Loucy (cell line): ENCODE measurements at regions not wholly inside any gene's neighbourhood (a gene's known extent, or its start where the extent isn't known, plus 50 kb on each side); places are given as distances from the start of the nearest gene placed in this dataset.

ENCODE experiments used
- H2AFZ ChIP-seq: fragments of 200-600 bp; sonication (generic); 2 replicates; pipeline ENCODE4 v1.6.0; 2016; ENCODE audit warnings: antibody characterized with exemption, mild to moderate bottlenecking, low read length, moderate library complexity
- H3F3A ChIP-seq: fragments of 200-600 bp; 2 replicates; pipeline ENCODE4 v1.6.0; 2016; ENCODE audit warnings: antibody characterized with exemption, low read depth, mild to moderate bottlenecking
- H3K27me3 ChIP-seq: fragments of 200-600 bp; sonication (generic); 2 replicates; pipeline ENCODE4 v1.6.1; 2014; ENCODE audit warnings: low read length, mild to moderate bottlenecking; ENCODE audit not compliant: insufficient read depth, poor library complexity, severe bottlenecking
- H3K36me3 ChIP-seq: fragments of 200-600 bp; sonication (generic); 2 replicates; pipeline ENCODE4 v1.6.1; 2016; ENCODE audit warnings: low read length; ENCODE audit not compliant: insufficient read depth
- H3K4me1 ChIP-seq: fragments of 200-600 bp; sonication (generic); 2 replicates; pipeline ENCODE4 v1.5.1; 2014; ENCODE audit warnings: low read length, mild to moderate bottlenecking; ENCODE audit not compliant: insufficient read depth, poor library complexity, severe bottlenecking
- H3K4me2 ChIP-seq: fragments of 200-600 bp; sonication (generic); 2 replicates; pipeline ENCODE4 v1.6.0; 2014; ENCODE audit warnings: antibody characterized with exemption, low read length, low read depth, mild to moderate bottlenecking; ENCODE audit not compliant: poor library complexity, severe bottlenecking
- H3K4me3 ChIP-seq: fragments of 200-600 bp; sonication (generic); 2 replicates; pipeline ENCODE4 v1.5.1; 2014; ENCODE audit warnings: low read length, mild to moderate bottlenecking, mixed read lengths; ENCODE audit not compliant: poor library complexity, severe bottlenecking
- H3K79me2 ChIP-seq: fragments of 200-600 bp; sonication (generic); 2 replicates; pipeline ENCODE4 v1.6.1; 2014; ENCODE audit warnings: low read length; ENCODE audit not compliant: insufficient read depth
- H3K9ac ChIP-seq: fragments of 200-600 bp; sonication (generic); 2 replicates; pipeline ENCODE4 v1.6.0; 2014; ENCODE audit warnings: mild to moderate bottlenecking, low read depth, low read length, moderate library complexity; ENCODE audit not compliant: poor library complexity, severe bottlenecking
- H3K9me2 ChIP-seq: fragments of 200-600 bp; sonication (generic); replicated peaks from 2 replicates; pipeline ENCODE4 v1.6.1; 2016; ENCODE audit warnings: low read depth, low read length, mixed read lengths
- H3K9me3 ChIP-seq: fragments of 200-600 bp; sonication (generic); 2 replicates; pipeline ENCODE4 v1.6.1; 2014; ENCODE audit warnings: mild to moderate bottlenecking, antibody characterized with exemption, low read length, low read depth; ENCODE audit not compliant: insufficient read depth
- H4K20me1 ChIP-seq: fragments of 200-600 bp; sonication (generic); 2 replicates; pipeline ENCODE4 v1.6.0; 2014; ENCODE audit warnings: antibody characterized with exemption, low read length, mild to moderate bottlenecking; ENCODE audit not compliant: insufficient read depth, poor library complexity, severe bottlenecking
- EZH2phosphoT487 ChIP-seq: fragments of 200-600 bp; IDR thresholded peaks from 2 replicates; pipeline ENCODE4 v1.6.1; 2018; ENCODE audit warnings: antibody characterized with exemption, mild to moderate bottlenecking, moderate library complexity, borderline replicate concordance
- TF ChIP-seq, protein P1 (sequence below): fragments of 200-600 bp; sonication (generic); conservative IDR thresholded peaks from 2 replicates; pipeline ENCODE4 v1.5.1; 2014; ENCODE audit warnings: mild to moderate bottlenecking, antibody characterized with exemption, low read length

DNA sequence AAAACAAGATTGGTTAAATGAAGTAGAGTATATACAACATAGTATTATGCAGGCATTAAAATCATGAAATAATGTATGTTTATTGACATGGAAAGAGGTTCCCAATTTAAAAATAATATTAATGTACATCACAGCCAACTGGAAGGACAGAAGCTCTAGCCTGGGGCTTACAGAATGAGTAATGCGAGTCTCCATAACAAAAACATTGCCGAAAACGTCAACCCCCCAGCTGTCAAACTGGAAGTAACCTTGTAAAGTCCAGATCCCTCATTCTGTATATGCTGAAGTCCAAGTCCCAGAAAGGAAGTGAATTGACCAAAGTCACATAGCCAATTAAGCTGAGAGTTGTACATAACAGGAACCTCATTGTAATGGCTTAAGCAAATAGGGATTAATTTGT is 128.7 kb upstream of the ECI2 start:
- Histone ChIP-seq H2AFZ (no peak overlapping the region), H4K20me1 (no peaks in the 10 kb centered on the region), H3K9ac (no peak overlapping the region), H3K4me2 (no peak overlapping the region), H3K9me2 (no peaks in the 10 kb centered on the region), H3K9me3 (no peaks in the 10 kb centered on the region), H3K4me3 (no peak overlapping the region), H3K79me2 (no peaks in the 10 kb centered on the region), H3K4me1 (no peaks in the 10 kb centered on the region), H3K36me3 (no peaks in the 10 kb centered on the region), H3F3A (no peaks in the 10 kb centered on the region), H3K27me3 (no peaks in the 10 kb centered on the region)
- TF ChIP-seq, protein P1, sequence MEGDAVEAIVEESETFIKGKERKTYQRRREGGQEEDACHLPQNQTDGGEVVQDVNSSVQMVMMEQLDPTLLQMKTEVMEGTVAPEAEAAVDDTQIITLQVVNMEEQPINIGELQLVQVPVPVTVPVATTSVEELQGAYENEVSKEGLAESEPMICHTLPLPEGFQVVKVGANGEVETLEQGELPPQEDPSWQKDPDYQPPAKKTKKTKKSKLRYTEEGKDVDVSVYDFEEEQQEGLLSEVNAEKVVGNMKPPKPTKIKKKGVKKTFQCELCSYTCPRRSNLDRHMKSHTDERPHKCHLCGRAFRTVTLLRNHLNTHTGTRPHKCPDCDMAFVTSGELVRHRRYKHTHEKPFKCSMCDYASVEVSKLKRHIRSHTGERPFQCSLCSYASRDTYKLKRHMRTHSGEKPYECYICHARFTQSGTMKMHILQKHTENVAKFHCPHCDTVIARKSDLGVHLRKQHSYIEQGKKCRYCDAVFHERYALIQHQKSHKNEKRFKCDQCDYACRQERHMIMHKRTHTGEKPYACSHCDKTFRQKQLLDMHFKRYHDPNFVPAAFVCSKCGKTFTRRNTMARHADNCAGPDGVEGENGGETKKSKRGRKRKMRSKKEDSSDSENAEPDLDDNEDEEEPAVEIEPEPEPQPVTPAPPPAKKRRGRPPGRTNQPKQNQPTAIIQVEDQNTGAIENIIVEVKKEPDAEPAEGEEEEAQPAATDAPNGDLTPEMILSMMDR: no peak

GRCh38 chr6:4262526-4262925 is 127.2 kb upstream of the ECI2 start:
- no peaks in the 10 kb centered on the region for H4K20me1 ChIP-seq
- no peak overlapping the region for H3K4me2 ChIP-seq
- H3F3A ChIP-seq: no peaks in the 10 kb centered on the region
- H3K79me2 ChIP-seq: no peaks in the 10 kb centered on the region
- no peak overlapping the region for H2AFZ ChIP-seq
- no peaks in the 10 kb centered on the region for H3K9me3 ChIP-seq
- H3K4me3 ChIP-seq: no peak overlapping the region
- H3K9ac ChIP-seq: no peak overlapping the region
- no peaks in the 10 kb centered on the region for H3K27me3 ChIP-seq
- H3K36me3 ChIP-seq: no peaks in the 10 kb centered on the region
- TF ChIP-seq EZH2phosphoT487: no peak
- TF ChIP-seq, protein P1: no peak
- no peaks in the 10 kb centered on the region for H3K9me2 ChIP-seq
- H3K4me1 ChIP-seq: no peaks in the 10 kb centered on the region

DNA sequence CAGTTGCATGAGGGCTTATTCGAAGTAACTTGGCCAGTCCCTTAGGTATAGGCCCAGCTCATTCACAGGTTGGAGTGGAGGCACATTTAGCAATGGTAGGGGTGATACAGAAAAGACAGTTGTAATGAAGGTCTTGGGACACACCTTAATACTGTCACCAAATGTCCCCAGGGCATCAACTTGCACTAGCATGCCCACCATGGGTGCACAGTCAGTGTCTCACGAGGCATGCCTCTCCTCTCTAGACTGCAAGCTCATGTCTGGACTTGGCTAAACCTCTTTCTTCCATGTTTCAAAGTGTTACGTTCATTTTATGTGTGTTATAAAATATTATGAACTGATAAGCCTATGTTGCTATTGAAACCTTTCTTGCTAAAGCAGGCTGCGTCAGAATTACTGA is 124.0 kb upstream of the ECI2 start:
- Histone ChIP-seq H3F3A (no peaks in the 10 kb centered on the region), H3K36me3 (no peaks in the 10 kb centered on the region)
- TF ChIP-seq, protein P1: no peak

More for the DNA sequence above, 124.0 kb upstream of the ECI2 start:
- Histone ChIP-seq H3K9me2 (no peaks in the 10 kb centered on the region), H3K4me2 (no peak overlapping the region), H2AFZ (no peak overlapping the region), H3K4me1 (no peaks in the 10 kb centered on the region), H3K79me2 (no peaks in the 10 kb centered on the region), H3K9me3 (no peaks in the 10 kb centered on the region), H3K4me3 (no peak overlapping the region), H4K20me1 (no peaks in the 10 kb centered on the region), H3K27me3 (no peaks in the 10 kb centered on the region), H3K9ac (no peak overlapping the region)
